Endothelial cell of umbilical vein (primary cell): ENCODE measurements at regions not wholly inside any gene's neighbourhood (a gene's known extent, or its start where the extent isn't known, plus 50 kb on each side); places are given as distances from the start of the nearest gene placed in this dataset.

Experiments used
- BruUV-seq: library from RNA; stranded (reverse); fragments of 400-500 nt; replicated peaks from 2 replicates; lab custom pipeline; 2021; lab: Mats Ljungman, UMichigan
- CTCF ChIA-PET: fragments of 300-600, 350-600 bp; sonication (Branson Sonifier 250); formaldehyde crosslinking; loops from one replicate; lab custom pipeline; 2021; ENCODE audit warnings: antibody characterized with exemption, inconsistent platforms; lab: Charles Lee
- POLR2A ChIA-PET: fragments of 300-600, 350-600 bp; sonication (Branson Sonifier 250); formaldehyde crosslinking; loops from one replicate; lab custom pipeline; 2021; ENCODE audit warnings: antibody characterized with exemption, inconsistent platforms; lab: Charles Lee
- DNase-seq: peaks from one replicate; pipeline ENCODE4 v3.0.0-alpha.2; 2011; ENCODE audit warnings: low read depth, low spot score
- FAIRE-seq: peaks from 2 replicates; lab custom pipeline; 2011; peaks lifted over from hg19 to GRCh38; lab: Jason Lieb, UNC
- H2AFZ ChIP-seq: 2 replicates; pipeline ENCODE4 v1.6.0; 2012; ENCODE audit warnings: low read depth, low read length, control low read depth, inconsistent platforms
- H3K27ac ChIP-seq: 2 replicates; pipeline ENCODE4 v1.5.1; 2011; ENCODE audit warnings: low read depth, mild to moderate bottlenecking, control low read depth, low read length, moderate library complexity; ENCODE audit not compliant: insufficient read depth
- H3K27me3 ChIP-seq, 2 experiments: 2 replicates each; pipeline versions ENCODE4 v1.6.0 to v1.6.1; 2011; ENCODE audit warnings: low read length in 2 of 2, mixed read lengths in 1 of 2; ENCODE audit not compliant: control insufficient read depth in 2 of 2, insufficient read depth in 2 of 2
- H3K36me3 ChIP-seq, 2 experiments: 2 replicates in 1 of 2; 3 replicates in 1 of 2; pipeline ENCODE4 v1.5.1; 2011; ENCODE audit warnings: low read length in 2 of 2, mild to moderate bottlenecking in 1 of 2, moderate library complexity in 1 of 2; ENCODE audit not compliant: control insufficient read depth in 2 of 2, insufficient read depth in 2 of 2; ENCODE audit errors: extremely low read depth in 1 of 2
- H3K4me1 ChIP-seq: 3 replicates; pipeline ENCODE4 v1.5.1; 2011; ENCODE audit warnings: mild to moderate bottlenecking, low read length; ENCODE audit not compliant: control insufficient read depth, insufficient read depth; ENCODE audit errors: extremely low read depth
- H3K4me2 ChIP-seq: 2 replicates; pipeline ENCODE4 v1.6.1; 2011; ENCODE audit warnings: low read length, control low read depth, mixed read lengths; ENCODE audit not compliant: insufficient read depth
- H3K4me3 ChIP-seq, 3 experiments: fragments of 200-600 bp in 1 of 3; sonication (generic), shearing (Covaris generic) in 1 of 3; replicated peaks in 1 of 3; 2 replicates each; pipeline ENCODE4 v1.5.1; 2011 to 2016; ENCODE audit warnings: control low read depth in 3 of 3, low read length in 3 of 3, mild to moderate bottlenecking in 2 of 3, inconsistent platforms in 1 of 3, low read depth in 1 of 3, moderate library complexity in 1 of 3; ENCODE audit not compliant: insufficient read depth in 1 of 3
- H3K79me2 ChIP-seq: 2 replicates; pipeline ENCODE4 v1.6.0; 2012; ENCODE audit warnings: low read length, inconsistent platforms; ENCODE audit not compliant: control insufficient read depth, insufficient read depth
- H3K9ac ChIP-seq: replicated peaks from 2 replicates; pipeline ENCODE3; 2011; ENCODE audit warnings: low read length, control low read depth; ENCODE audit not compliant: insufficient read depth; ENCODE audit errors: extremely low read depth
- H3K9me1 ChIP-seq: replicated peaks from 3 replicates; pipeline ENCODE4 v1.6.0; 2011; ENCODE audit warnings: mild to moderate bottlenecking, low read length; ENCODE audit not compliant: control insufficient read depth, insufficient read depth; ENCODE audit errors: extremely low read depth
- H3K9me3 ChIP-seq: replicated peaks from 2 replicates; pipeline ENCODE4 v1.5.1; 2012; ENCODE audit warnings: low read length, inconsistent platforms; ENCODE audit not compliant: control insufficient read depth, insufficient read depth
- H4K20me1 ChIP-seq: replicated peaks from 2 replicates; pipeline ENCODE3; 2011; ENCODE audit warnings: mild to moderate bottlenecking, low read length; ENCODE audit not compliant: control insufficient read depth, insufficient read depth; ENCODE audit errors: extremely low read depth
- EZH2 ChIP-seq: IDR thresholded peaks from 2 replicates; pipeline ENCODE4 v1.6.1; 2012; ENCODE audit warnings: borderline replicate concordance, low read depth, mild to moderate bottlenecking, moderate library complexity, low read length, inconsistent platforms; ENCODE audit not compliant: severe bottlenecking
- FOS ChIP-seq: IDR thresholded peaks from 2 replicates; pipeline ENCODE4 v1.6.1; 2011; ENCODE audit warnings: mild to moderate bottlenecking, low read length, moderate library complexity, borderline replicate concordance; ENCODE audit not compliant: insufficient read depth
- GATA2 ChIP-seq: IDR thresholded peaks from 2 replicates; pipeline ENCODE4 v1.7.0; 2011; ENCODE audit warnings: low read depth, mild to moderate bottlenecking, moderate library complexity, mixed read lengths, low read length; ENCODE audit not compliant: insufficient read length, insufficient read depth
- JUN ChIP-seq: IDR thresholded peaks from 2 replicates; pipeline ENCODE4 v1.6.1; 2011; ENCODE audit warnings: borderline replicate concordance, low read depth; ENCODE audit not compliant: insufficient read length, insufficient read depth
- MYC ChIP-seq: IDR thresholded peaks from one replicate; pipeline ENCODE4 v1.6.1; 2011; ENCODE audit warnings: mild to moderate bottlenecking, low read depth, low read length
- POLR2A ChIP-seq: IDR thresholded peaks from 2 replicates; pipeline ENCODE4 v1.6.1; 2012; ENCODE audit warnings: low read depth, mild to moderate bottlenecking, control low read depth, low read length
- POLR2AphosphoS5 ChIP-seq: IDR thresholded peaks from 2 replicates; pipeline ENCODE4 v1.6.1; 2012; ENCODE audit warnings: low read depth, mild to moderate bottlenecking, control low read depth, low read length, moderate library complexity; ENCODE audit not compliant: insufficient read depth
- dilution Hi-C: fragments of 300-500 bp; cut with MboI; formaldehyde crosslinking; loops from one replicate; pipeline ENCODE4 v1.15.0; 2019; ENCODE audit warnings: low sequenced_read_pairs; ENCODE audit not compliant: extremely low pct_ligation_motif_present
- intact Hi-C: fragments of 100-400 bp; cut with micrococcal nuclease; formaldehyde crosslinking; loops from one replicate; pipeline ENCODE4 v1.10.0; 2022
- TF ChIP-seq, protein P1 (sequence below), 2 donors: IDR thresholded peaks; 1 replicate in 1 of 2; 2 replicates in 1 of 2; pipeline ENCODE4 v1.5.1; 2011; ENCODE audit warnings: low read length in 2 of 2, mild to moderate bottlenecking in 2 of 2, moderate library complexity in 2 of 2, control low read depth in 1 of 2, inconsistent platforms in 1 of 2, low read depth in 1 of 2; ENCODE audit not compliant: insufficient read depth in 1 of 2; ENCODE audit errors: extremely low read depth in 1 of 2
- TF ChIP-seq, protein P2 (sequence below): IDR thresholded peaks from 2 replicates; pipeline ENCODE4 v1.6.1; 2011; ENCODE audit not compliant: insufficient read depth, insufficient read length

DNA sequence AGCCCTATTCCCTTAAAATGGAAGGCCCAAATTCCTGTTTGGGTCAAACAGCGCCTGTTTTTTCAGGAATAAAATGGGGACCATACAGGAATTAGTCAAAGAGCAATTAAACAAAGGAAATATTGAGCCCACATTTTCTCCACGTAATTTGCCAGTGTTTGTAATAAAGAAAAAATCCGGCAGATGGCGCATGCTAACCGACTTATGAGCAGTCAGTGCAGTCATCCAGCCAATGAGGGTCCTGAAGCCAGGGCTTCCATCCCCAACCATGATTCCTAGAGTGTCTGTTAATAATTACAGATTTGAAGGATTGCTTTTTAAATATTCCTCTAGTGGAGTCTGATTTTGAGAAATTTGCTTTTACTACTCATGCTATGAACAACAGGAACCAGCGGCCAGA lies 103.7 kb downstream of the HSFY2 start:
- DNase-seq (peak; percentile 1), FAIRE-seq (peak; percentile 64)
- Histone ChIP-seq H3K4me2 (no peak overlapping the region), H2AFZ (no peak overlapping the region), H3K4me1 (no peaks in the 10 kb centered on the region), H3K9ac (no peak overlapping the region), H3K79me2 (no peaks in the 10 kb centered on the region), H3K4me3 (no peak overlapping the region), H3K36me3 (no peaks in the 10 kb centered on the region), H4K20me1 (no peaks in the 10 kb centered on the region), H3K27ac (no peak overlapping the region), H3K9me3 (no peaks in the 10 kb centered on the region), H3K9me1 (no peaks in the 10 kb centered on the region), H3K27me3 (no peaks in the 10 kb centered on the region)
- POLR2A ChIA-PET: no interaction called here
- TF ChIP-seq, protein P1, sequence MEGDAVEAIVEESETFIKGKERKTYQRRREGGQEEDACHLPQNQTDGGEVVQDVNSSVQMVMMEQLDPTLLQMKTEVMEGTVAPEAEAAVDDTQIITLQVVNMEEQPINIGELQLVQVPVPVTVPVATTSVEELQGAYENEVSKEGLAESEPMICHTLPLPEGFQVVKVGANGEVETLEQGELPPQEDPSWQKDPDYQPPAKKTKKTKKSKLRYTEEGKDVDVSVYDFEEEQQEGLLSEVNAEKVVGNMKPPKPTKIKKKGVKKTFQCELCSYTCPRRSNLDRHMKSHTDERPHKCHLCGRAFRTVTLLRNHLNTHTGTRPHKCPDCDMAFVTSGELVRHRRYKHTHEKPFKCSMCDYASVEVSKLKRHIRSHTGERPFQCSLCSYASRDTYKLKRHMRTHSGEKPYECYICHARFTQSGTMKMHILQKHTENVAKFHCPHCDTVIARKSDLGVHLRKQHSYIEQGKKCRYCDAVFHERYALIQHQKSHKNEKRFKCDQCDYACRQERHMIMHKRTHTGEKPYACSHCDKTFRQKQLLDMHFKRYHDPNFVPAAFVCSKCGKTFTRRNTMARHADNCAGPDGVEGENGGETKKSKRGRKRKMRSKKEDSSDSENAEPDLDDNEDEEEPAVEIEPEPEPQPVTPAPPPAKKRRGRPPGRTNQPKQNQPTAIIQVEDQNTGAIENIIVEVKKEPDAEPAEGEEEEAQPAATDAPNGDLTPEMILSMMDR (IDR thresholded peaks at IDR 0.05; ENCODE audit: extremely low read depth in 1 of 2, insufficient read depth in 1 of 2, low read depth in 1 of 2, low read length in 2 of 2): peak; percentile 12 to 13
- TF ChIP-seq GATA2: no peak
- intact Hi-C loops: no loop called here
- dilution Hi-C loops: no loop called here
- CTCF ChIA-PET: no interaction called here
- no TSS peak for BruUV-seq

DNA sequence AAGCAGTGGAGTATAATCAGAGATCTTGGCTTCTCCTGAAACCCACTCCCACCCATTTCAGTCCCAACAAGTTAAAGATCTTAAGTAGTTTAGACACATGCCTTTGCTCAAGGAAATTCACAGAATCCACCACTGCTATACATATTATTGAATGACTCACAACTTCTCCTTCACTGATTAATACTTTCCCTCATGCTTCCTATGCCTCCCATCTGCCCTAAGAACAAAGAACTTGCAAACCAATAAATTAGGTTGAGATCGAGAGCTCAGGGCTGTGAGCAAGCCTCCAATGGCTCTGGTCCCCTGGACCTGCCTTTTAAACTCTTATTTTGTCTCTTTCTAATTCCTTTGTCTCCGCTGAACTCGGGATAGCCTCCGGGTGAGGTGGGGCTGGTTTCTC lies 101.6 kb downstream of the HSFY2 start:
- ChIA-PET POLR2A (no interaction called here), CTCF (no interaction called here)
- Histone ChIP-seq H3K9ac (no peak overlapping the region), H3K79me2 (no peaks in the 10 kb centered on the region), H3K9me1 (no peaks in the 10 kb centered on the region), H3K27ac (no peak overlapping the region), H4K20me1 (no peaks in the 10 kb centered on the region), H3K27me3 (no peaks in the 10 kb centered on the region), H3K4me2 (no peak overlapping the region), H3K36me3 (no peaks in the 10 kb centered on the region), H3K9me3 (no peaks in the 10 kb centered on the region), H3K4me1 (no peaks in the 10 kb centered on the region), H3K4me3 (no peak overlapping the region), H2AFZ (no peak overlapping the region)
- intact Hi-C loops: no loop called here
- TF ChIP-seq, protein P2, sequence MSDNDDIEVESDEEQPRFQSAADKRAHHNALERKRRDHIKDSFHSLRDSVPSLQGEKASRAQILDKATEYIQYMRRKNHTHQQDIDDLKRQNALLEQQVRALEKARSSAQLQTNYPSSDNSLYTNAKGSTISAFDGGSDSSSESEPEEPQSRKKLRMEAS: no peak
- no peak for TF ChIP-seq EZH2
- TF ChIP-seq, protein P1 (IDR thresholded peaks at IDR 0.05; ENCODE audit: extremely low read depth in 1 of 2, insufficient read depth in 1 of 2, low read depth in 1 of 2, low read length in 2 of 2): no peak
- no peak for TF ChIP-seq POLR2AphosphoS5
- TF ChIP-seq JUN: no peak
- TF ChIP-seq FOS: no peak
- TF ChIP-seq MYC: no peak
- TF ChIP-seq GATA2: no peak
- no peak for TF ChIP-seq POLR2A
- DNase-seq: no peak
- dilution Hi-C loops: no loop called here
- FAIRE-seq: no peak
- BruUV-seq: no TSS peak
